ENCODE measurements at regions not wholly inside any gene's neighbourhood (a gene's known extent, or its start where the extent isn't known, plus 50 kb on each side); places are given as distances from the start of the nearest gene placed in this dataset.

- DNase-seq (ENCODE audit: low spot score), result no peak
Measured at GRCh38 chr5:167753725-167754490, 537.5 kb upstream of the WWC1 start.

- no peak for DNase-seq (ENCODE audit: low spot score)
Measured at GRCh38 chr5:167754501-167755021, 536.9 kb upstream of the WWC1 start.

GRCh38 chr5:167755420-167755819, 536.0 kb upstream of the WWC1 start:
- DNase-seq (ENCODE audit: low spot score), result no peak

GRCh38 chr5:167759057-167759821, 532.2 kb upstream of the WWC1 start:
- no peak for DNase-seq (ENCODE audit: low spot score)

GRCh38 chr5:167763772-167764171, 527.7 kb upstream of the WWC1 start:
- DNase-seq (ENCODE audit: low spot score), result no peak

GRCh38 chr5:167764641-167765289, 526.7 kb upstream of the WWC1 start:
- DNase-seq (ENCODE audit: low spot score), result no peak

GRCh38 chr5:167765352-167765751, 526.1 kb upstream of the WWC1 start:
- DNase-seq (ENCODE audit: low spot score), result no peak

GRCh38 chr5:167766957-167767356, 524.5 kb upstream of the WWC1 start:
- no peak for DNase-seq (ENCODE audit: low spot score)

- DNase-seq (ENCODE audit: low spot score), result no peak
Measured at GRCh38 chr5:167767795-167768194, 523.6 kb upstream of the WWC1 start.

GRCh38 chr5:167769846-167770413, 521.5 kb upstream of the WWC1 start:
- no peak for DNase-seq (ENCODE audit: low spot score)

- DNase-seq (ENCODE audit: low spot score), result no peak
Measured at GRCh38 chr5:167770461-167770860, 521.0 kb upstream of the WWC1 start.

- DNase-seq (ENCODE audit: low spot score), result no peak
Measured at GRCh38 chr5:167771571-167771970, 519.9 kb upstream of the WWC1 start.

- DNase-seq (ENCODE audit: low spot score), result no peak
Measured at GRCh38 chr5:167773668-167774301, 517.7 kb upstream of the WWC1 start.

- DNase-seq (ENCODE audit: low spot score), result no peak
Measured at GRCh38 chr5:167777746-167778145, 513.7 kb upstream of the WWC1 start.

GRCh38 chr5:167778228-167778627, 513.2 kb upstream of the WWC1 start:
- DNase-seq (ENCODE audit: low spot score), result no peak

- DNase-seq (ENCODE audit: low spot score), result no peak
Measured at GRCh38 chr5:167779644-167780043, 511.8 kb upstream of the WWC1 start.

- DNase-seq (ENCODE audit: low spot score), result no peak
Measured at GRCh38 chr5:167780177-167780576, 511.3 kb upstream of the WWC1 start.

GRCh38 chr5:167783145-167783817, 508.2 kb upstream of the WWC1 start:
- no peak for DNase-seq (ENCODE audit: low spot score)

- DNase-seq (ENCODE audit: low spot score), result no peak
Measured at GRCh38 chr5:167785106-167785505, 506.3 kb upstream of the WWC1 start.

- no peak for DNase-seq (ENCODE audit: low spot score)
Measured at GRCh38 chr5:167785901-167786300, 505.5 kb upstream of the WWC1 start.

GRCh38 chr5:167786871-167787578, 504.4 kb upstream of the WWC1 start:
- no peak for DNase-seq (ENCODE audit: low spot score)

Data from NAMALWA (cell line).